HEK293T (cell line): ENCODE measurements at regions not wholly inside any gene's neighbourhood (a gene's known extent, or its start where the extent isn't known, plus 50 kb on each side); places are given as distances from the start of the nearest gene placed in this dataset.

Experiments used
- CTCF ChIA-PET: fragments of 350-600 bp; formaldehyde crosslinking; extraction: SDS; loops from one replicate; lab custom pipeline; 2021; ENCODE audit warnings: antibody characterized with exemption, inconsistent platforms; lab: Yijun Ruan, JAX
- POLR2A ChIA-PET: fragments of 350-600 bp; formaldehyde crosslinking; extraction: SDS; loops from one replicate; lab custom pipeline; 2020; ENCODE audit warnings: antibody characterized with exemption, inconsistent platforms; lab: Yijun Ruan, JAX
- DNase-seq: peaks from one replicate; pipeline ENCODE4 v3.0.0; 2012; ENCODE audit warnings: mixed read lengths; ENCODE audit errors: extremely low spot score
- ARNT ChIP-seq: fragments of 450-650 bp; IDR thresholded peaks from 2 replicates; pipeline ENCODE4 v1.6.1; 2017; ENCODE audit warnings: mild to moderate bottlenecking
- BHLHE40 ChIP-seq: fragments of 450-650 bp; IDR thresholded peaks from 2 replicates; pipeline ENCODE4 v1.6.1; 2016; ENCODE audit warnings: mild to moderate bottlenecking, moderate library complexity, borderline replicate concordance
- CTBP1 ChIP-seq: fragments of 450-650 bp; IDR thresholded peaks from 2 replicates; pipeline ENCODE4 v1.6.1; 2016; ENCODE audit warnings: borderline replicate concordance
- ELF4 ChIP-seq: fragments of 450-650 bp; IDR thresholded peaks from 2 replicates; pipeline ENCODE4 v1.6.1; 2017; ENCODE audit warnings: antibody characterized with exemption
- FOXA1 ChIP-seq: fragments of 450-650 bp; IDR thresholded peaks from 2 replicates; pipeline ENCODE4 v1.6.1; 2016; ENCODE audit warnings: mild to moderate bottlenecking
- FOXK2 ChIP-seq: fragments of 450-650 bp; IDR thresholded peaks from 2 replicates; pipeline ENCODE4 v1.6.1; 2016; ENCODE audit warnings: mild to moderate bottlenecking
- FOXM1 ChIP-seq: fragments of 450-650 bp; IDR thresholded peaks from 2 replicates; pipeline ENCODE4 v1.6.1; 2017; ENCODE audit warnings: mild to moderate bottlenecking, borderline replicate concordance
- HDGF ChIP-seq: fragments of 450-650 bp; IDR thresholded peaks from 2 replicates; pipeline ENCODE4 v1.6.1; 2017; ENCODE audit warnings: antibody characterized with exemption, borderline replicate concordance
- L3MBTL2 ChIP-seq: fragments of 450-650 bp; conservative IDR thresholded peaks from 2 replicates; pipeline ENCODE4 v1.6.1; 2016; ENCODE audit warnings: mild to moderate bottlenecking
- LEF1 ChIP-seq: fragments of 450-650 bp; IDR thresholded peaks from 2 replicates; pipeline ENCODE4 v1.6.1; 2017; ENCODE audit warnings: mild to moderate bottlenecking, borderline replicate concordance
- NFRKB ChIP-seq: fragments of 450-650 bp; IDR thresholded peaks from 2 replicates; pipeline ENCODE4 v1.6.1; 2016; ENCODE audit warnings: mild to moderate bottlenecking, moderate library complexity
- SP1 ChIP-seq: fragments of 450-650 bp; IDR thresholded peaks from 2 replicates; pipeline ENCODE4 v1.6.1; 2017
- SUZ12 ChIP-seq: fragments of 450-650 bp; IDR thresholded peaks from 2 replicates; pipeline ENCODE4 v1.6.1; 2016; ENCODE audit warnings: mild to moderate bottlenecking
- TARDBP ChIP-seq: fragments of 450-650 bp; IDR thresholded peaks from 2 replicates; pipeline ENCODE4 v1.6.1; 2016
- ZNF384 ChIP-seq: fragments of 450-650 bp; IDR thresholded peaks from 2 replicates; pipeline ENCODE4 v1.6.1; 2016
- TF ChIP-seq, protein P1 (sequence below): fragments of 450-650 bp; IDR thresholded peaks from 2 replicates; pipeline ENCODE4 v1.6.1; 2016

DNA sequence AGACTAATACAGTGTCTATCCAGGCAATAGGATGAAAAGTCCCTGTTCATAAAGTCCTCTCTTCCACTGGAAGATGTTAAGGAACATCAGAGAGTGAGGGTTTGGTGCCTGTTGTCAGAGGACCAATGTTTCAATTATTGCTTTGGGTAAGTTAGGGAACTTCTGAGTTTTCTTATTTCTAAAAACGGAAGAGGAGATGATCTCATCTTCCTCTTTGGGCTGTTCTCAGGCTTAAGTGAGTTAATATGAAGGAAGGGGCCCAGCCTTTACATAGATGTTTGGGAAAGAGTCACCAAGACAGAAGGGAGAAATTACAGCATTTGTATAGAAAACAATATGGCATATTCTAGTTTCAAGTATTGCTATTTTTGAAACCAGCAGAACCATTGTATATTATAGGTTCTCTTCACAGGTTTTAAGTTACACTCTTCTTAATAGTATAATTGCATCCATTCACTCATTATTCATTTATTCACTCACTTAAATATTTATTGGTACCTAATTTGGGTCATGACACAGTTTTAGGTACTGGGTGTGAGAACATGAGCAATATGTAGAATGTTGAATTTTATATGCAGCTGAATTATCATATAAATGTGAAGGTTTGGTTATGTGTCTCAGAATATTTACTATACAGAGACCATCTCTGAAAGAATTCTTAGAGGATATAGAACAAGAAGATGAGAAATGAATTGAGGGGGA is 68.5 kb upstream of the LRIG3 start:
- POLR2A ChIA-PET: no interaction called here
- no peak for DNase-seq
- CTCF ChIA-PET: interaction anchor here (0.6 kb wide), 1 partner anchor 524 kb away, joined by 3 read pairs; no protein-coding TSS in a partner anchor
- TF ChIP-seq L3MBTL2 (no peak), TARDBP (no peak), LEF1 (no peak), FOXK2 (no peak), SP1 (no peak), NFRKB (no peak), BHLHE40 (no peak), ZNF384 (no peak), ARNT (no peak), FOXM1 (no peak), SUZ12 (no peak), FOXA1 (no peak), CTBP1 (no peak), HDGF (no peak), ELF4 (no peak)
- TF ChIP-seq, protein P1, sequence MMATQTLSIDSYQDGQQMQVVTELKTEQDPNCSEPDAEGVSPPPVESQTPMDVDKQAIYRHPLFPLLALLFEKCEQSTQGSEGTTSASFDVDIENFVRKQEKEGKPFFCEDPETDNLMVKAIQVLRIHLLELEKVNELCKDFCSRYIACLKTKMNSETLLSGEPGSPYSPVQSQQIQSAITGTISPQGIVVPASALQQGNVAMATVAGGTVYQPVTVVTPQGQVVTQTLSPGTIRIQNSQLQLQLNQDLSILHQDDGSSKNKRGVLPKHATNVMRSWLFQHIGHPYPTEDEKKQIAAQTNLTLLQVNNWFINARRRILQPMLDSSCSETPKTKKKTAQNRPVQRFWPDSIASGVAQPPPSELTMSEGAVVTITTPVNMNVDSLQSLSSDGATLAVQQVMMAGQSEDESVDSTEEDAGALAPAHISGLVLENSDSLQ: no peak

- no peak for DNase-seq
- ChIA-PET POLR2A (no interaction called here), CTCF (no interaction called here)
- no peak for TF ChIP-seq NFRKB
- TF ChIP-seq, protein P1: no peak
- TF ChIP-seq BHLHE40: no peak
- TF ChIP-seq ZNF384: no peak
- TF ChIP-seq SUZ12: no peak
- no peak for TF ChIP-seq L3MBTL2
- no peak for TF ChIP-seq ELF4
- no peak for TF ChIP-seq SP1
- TF ChIP-seq ARNT: no peak
- TF ChIP-seq HDGF: no peak
- no peak for TF ChIP-seq TARDBP
- no peak for TF ChIP-seq FOXM1
- TF ChIP-seq FOXA1: no peak
- TF ChIP-seq FOXK2: no peak
- TF ChIP-seq LEF1: no peak
- no peak for TF ChIP-seq CTBP1
These were observed 61.7 kb upstream of the LRIG3 start for GRCh38 chr12:58981961-58982360.

- no peak for TF ChIP-seq FOXA1
- no peak for TF ChIP-seq SUZ12
- TF ChIP-seq L3MBTL2: no peak
- TF ChIP-seq CTBP1: no peak
- TF ChIP-seq, protein P1: no peak
- TF ChIP-seq TARDBP: no peak
- TF ChIP-seq ELF4: no peak
- TF ChIP-seq BHLHE40: no peak
- TF ChIP-seq ARNT: no peak
- no peak for TF ChIP-seq HDGF
- TF ChIP-seq NFRKB: no peak
- no peak for TF ChIP-seq LEF1
- TF ChIP-seq ZNF384: no peak
- TF ChIP-seq FOXM1: no peak
- no peak for TF ChIP-seq SP1
- TF ChIP-seq FOXK2: no peak
- CTCF ChIA-PET: interaction anchor here (0.6 kb wide), 2 partner anchors 108 to 145 kb away, joined by 3 to 8 read pairs; no protein-coding TSS in a partner anchor
- DNase-seq: no peak
- POLR2A ChIA-PET: no interaction called here
These were observed 60.5 kb upstream of the LRIG3 start for GRCh38 chr12:58980768-58981167.

DNA sequence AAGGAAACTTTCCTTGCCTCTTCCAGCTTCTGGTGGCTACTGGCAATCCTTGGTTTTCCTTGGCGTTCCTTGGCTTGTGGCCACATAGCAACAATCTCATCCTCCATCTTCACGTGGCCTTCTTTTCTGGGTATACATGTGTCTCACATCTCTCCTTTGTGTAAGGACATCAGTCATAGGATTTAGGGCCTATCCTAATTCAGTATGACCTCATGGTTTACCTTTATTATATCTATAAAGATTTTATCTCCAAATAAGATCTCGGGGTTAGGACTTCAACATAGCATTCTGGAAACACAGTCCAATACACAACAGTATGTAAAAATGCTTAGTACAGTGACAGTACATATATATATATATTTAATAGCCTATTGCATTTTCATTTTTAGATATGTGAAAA is 58.4 kb upstream of the LRIG3 start:
- POLR2A ChIA-PET: no interaction called here
- CTCF ChIA-PET: interaction anchor here (0.6 kb wide), 1 partner anchor 1346 kb away, joined by 3 read pairs; no protein-coding TSS in a partner anchor
- TF ChIP-seq ARNT: no peak
- no peak for TF ChIP-seq ZNF384
- TF ChIP-seq CTBP1: no peak
- no peak for TF ChIP-seq HDGF
- no peak for TF ChIP-seq SP1
- TF ChIP-seq LEF1: no peak
- no peak for TF ChIP-seq FOXA1
- no peak for DNase-seq

GRCh38 chr12:58977476-58977875 is 57.2 kb upstream of the LRIG3 start:
- CTCF ChIA-PET: no interaction called here
- POLR2A ChIA-PET: no interaction called here

DNA sequence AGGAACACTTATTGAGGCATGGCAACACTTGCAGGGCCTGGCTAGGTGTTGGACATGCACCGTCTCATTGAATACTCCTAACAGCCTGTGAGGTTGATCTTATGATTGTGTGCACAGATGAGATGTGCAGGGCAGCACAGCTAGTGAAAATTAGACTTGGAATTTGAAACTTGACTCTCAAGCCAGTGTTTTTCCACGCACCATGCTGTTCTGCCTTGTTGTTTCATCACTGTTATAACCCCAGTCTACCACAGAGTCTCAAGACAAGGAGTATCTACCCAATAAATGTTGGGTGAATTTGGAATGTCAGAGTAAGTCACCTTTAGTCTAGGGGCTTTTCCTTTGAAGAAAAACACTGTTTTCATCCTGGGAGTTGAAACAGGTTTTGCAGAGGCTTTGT is 55.8 kb upstream of the LRIG3 start:
- POLR2A ChIA-PET: no interaction called here
- CTCF ChIA-PET: no interaction called here
- no peak for DNase-seq
- TF ChIP-seq ELF4 (no peak), TARDBP (no peak)

More at GRCh38 chr12:58977476-58977875, 57.2 kb upstream of the LRIG3 start:
- TF ChIP-seq SUZ12: no peak
- no peak for DNase-seq
